HCT116 (cell line): ENCODE measurements at regions not wholly inside any gene's neighbourhood (a gene's known extent, or its start where the extent isn't known, plus 50 kb on each side); places are given as distances from the start of the nearest gene placed in this dataset.

Source experiments
- EGR1 ChIP-seq: IDR thresholded peaks from 2 replicates; pipeline ENCODE4 v1.6.1; 2012; ENCODE audit warnings: low read depth
- POLR2A ChIP-seq: IDR thresholded peaks from 2 replicates; pipeline ENCODE4 v1.7.0; 2011; ENCODE audit warnings: borderline replicate concordance; ENCODE audit not compliant: insufficient read depth, insufficient read length; ENCODE audit errors: extremely low read depth
- RAD21 ChIP-seq: IDR thresholded peaks from 2 replicates; pipeline ENCODE4 v1.6.1; 2012; ENCODE audit warnings: low read depth, mild to moderate bottlenecking
- SRF ChIP-seq: IDR thresholded peaks from 2 replicates; pipeline ENCODE4 v1.6.1; 2012; ENCODE audit warnings: low read depth
- ZNF274 ChIP-seq: fragments of 200-500 bp; sonication (Bioruptor generic); IDR thresholded peaks from 2 replicates; pipeline ENCODE4 v1.6.1; 2014; ENCODE audit warnings: mild to moderate bottlenecking, low read depth, low read length, inconsistent platforms
- TF ChIP-seq, protein P1 (sequence below): IDR thresholded peaks from 2 replicates; pipeline ENCODE4 v1.6.1; 2012; ENCODE audit warnings: low read depth
- TF ChIP-seq, protein P2 (sequence below), 3 experiments: fragments of 200-600 bp in 1 of 3; sonication (generic) in 1 of 3; IDR thresholded peaks in 2 of 3; conservative IDR thresholded peaks in 1 of 3; 2 replicates each; pipeline ENCODE4 v1.5.1; 2012 to 2017; ENCODE audit warnings: low read depth in 2 of 3, low read length in 2 of 3, antibody characterized with exemption in 1 of 3, borderline replicate concordance in 1 of 3, control low read depth in 1 of 3, mild to moderate bottlenecking in 1 of 3, mixed read lengths in 1 of 3, mixed run types in 1 of 3, moderate library complexity in 1 of 3; ENCODE audit not compliant: insufficient read depth in 1 of 3

DNA sequence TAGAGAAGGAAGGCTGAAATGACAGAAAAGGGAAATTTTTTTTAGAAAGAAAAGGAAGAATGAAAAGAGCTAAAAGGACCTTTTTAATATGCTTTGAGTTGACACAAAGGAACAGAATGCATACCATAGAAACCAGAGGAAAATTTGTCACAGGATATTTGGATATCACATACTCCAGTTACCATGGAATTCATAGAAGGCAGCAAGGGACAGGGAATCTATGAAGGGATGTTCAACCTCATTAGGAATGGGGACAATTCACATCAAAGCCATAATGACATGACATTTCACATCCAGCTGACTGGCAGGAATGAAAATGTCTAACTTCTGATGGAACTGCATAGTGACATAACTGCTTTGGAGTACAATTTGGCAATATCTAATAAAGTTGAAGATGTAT, 469.4 kb downstream of the CCER1 start:
- TF ChIP-seq, protein P1, sequence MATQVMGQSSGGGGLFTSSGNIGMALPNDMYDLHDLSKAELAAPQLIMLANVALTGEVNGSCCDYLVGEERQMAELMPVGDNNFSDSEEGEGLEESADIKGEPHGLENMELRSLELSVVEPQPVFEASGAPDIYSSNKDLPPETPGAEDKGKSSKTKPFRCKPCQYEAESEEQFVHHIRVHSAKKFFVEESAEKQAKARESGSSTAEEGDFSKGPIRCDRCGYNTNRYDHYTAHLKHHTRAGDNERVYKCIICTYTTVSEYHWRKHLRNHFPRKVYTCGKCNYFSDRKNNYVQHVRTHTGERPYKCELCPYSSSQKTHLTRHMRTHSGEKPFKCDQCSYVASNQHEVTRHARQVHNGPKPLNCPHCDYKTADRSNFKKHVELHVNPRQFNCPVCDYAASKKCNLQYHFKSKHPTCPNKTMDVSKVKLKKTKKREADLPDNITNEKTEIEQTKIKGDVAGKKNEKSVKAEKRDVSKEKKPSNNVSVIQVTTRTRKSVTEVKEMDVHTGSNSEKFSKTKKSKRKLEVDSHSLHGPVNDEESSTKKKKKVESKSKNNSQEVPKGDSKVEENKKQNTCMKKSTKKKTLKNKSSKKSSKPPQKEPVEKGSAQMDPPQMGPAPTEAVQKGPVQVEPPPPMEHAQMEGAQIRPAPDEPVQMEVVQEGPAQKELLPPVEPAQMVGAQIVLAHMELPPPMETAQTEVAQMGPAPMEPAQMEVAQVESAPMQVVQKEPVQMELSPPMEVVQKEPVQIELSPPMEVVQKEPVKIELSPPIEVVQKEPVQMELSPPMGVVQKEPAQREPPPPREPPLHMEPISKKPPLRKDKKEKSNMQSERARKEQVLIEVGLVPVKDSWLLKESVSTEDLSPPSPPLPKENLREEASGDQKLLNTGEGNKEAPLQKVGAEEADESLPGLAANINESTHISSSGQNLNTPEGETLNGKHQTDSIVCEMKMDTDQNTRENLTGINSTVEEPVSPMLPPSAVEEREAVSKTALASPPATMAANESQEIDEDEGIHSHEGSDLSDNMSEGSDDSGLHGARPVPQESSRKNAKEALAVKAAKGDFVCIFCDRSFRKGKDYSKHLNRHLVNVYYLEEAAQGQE, result no peak
- TF ChIP-seq, protein P2, sequence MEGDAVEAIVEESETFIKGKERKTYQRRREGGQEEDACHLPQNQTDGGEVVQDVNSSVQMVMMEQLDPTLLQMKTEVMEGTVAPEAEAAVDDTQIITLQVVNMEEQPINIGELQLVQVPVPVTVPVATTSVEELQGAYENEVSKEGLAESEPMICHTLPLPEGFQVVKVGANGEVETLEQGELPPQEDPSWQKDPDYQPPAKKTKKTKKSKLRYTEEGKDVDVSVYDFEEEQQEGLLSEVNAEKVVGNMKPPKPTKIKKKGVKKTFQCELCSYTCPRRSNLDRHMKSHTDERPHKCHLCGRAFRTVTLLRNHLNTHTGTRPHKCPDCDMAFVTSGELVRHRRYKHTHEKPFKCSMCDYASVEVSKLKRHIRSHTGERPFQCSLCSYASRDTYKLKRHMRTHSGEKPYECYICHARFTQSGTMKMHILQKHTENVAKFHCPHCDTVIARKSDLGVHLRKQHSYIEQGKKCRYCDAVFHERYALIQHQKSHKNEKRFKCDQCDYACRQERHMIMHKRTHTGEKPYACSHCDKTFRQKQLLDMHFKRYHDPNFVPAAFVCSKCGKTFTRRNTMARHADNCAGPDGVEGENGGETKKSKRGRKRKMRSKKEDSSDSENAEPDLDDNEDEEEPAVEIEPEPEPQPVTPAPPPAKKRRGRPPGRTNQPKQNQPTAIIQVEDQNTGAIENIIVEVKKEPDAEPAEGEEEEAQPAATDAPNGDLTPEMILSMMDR (IDR thresholded peaks at IDR 0.05 in 2 of 3, conservative IDR thresholded peaks at IDR 0.05 in 1 of 3; ENCODE audit: borderline replicate concordance in 1 of 3, insufficient read depth in 1 of 3, low read depth in 2 of 3, low read length in 2 of 3), result no peak
- TF ChIP-seq POLR2A (no peak), SRF (no peak), EGR1 (no peak), ZNF274 (no peak), RAD21 (no peak)
